Neural progenitor cell (in vitro differentiated cells): ENCODE measurements at regions not wholly inside any gene's neighbourhood (a gene's known extent, or its start where the extent isn't known, plus 50 kb on each side); places are given as distances from the start of the nearest gene placed in this dataset.

ENCODE experiments used
- DNase-seq: peaks from one replicate; pipeline ENCODE4 v3.0.0-alpha.2; 2016; ENCODE audit warnings: low spot score
- H2AFZ ChIP-seq: fragments of 200-600 bp; sonication (generic); replicated peaks from 2 replicates; pipeline ENCODE4 v1.6.1; 2016; ENCODE audit warnings: antibody characterized with exemption
- H3F3A ChIP-seq: fragments of 200-600 bp; sonication (generic); 2 replicates; pipeline ENCODE4 v1.6.1; 2016; ENCODE audit warnings: antibody characterized with exemption, low read depth
- H3K27ac ChIP-seq: fragments of 200-600 bp; sonication (generic); 2 replicates; pipeline ENCODE4 v1.5.1; 2016; ENCODE audit warnings: mild to moderate bottlenecking
- H3K27me3 ChIP-seq: fragments of 200-600 bp; sonication (generic); 2 replicates; pipeline ENCODE4 v1.6.1; 2016; ENCODE audit warnings: mild to moderate bottlenecking, moderate library complexity
- H3K36me3 ChIP-seq: fragments of 200-600 bp; sonication (generic); 2 replicates; pipeline ENCODE4 v1.5.1; 2016
- H3K4me1 ChIP-seq: fragments of 200-600 bp; sonication (generic); 2 replicates; pipeline ENCODE4 v1.6.1; 2016; ENCODE audit warnings: mixed run types
- H3K4me2 ChIP-seq: fragments of 200-600 bp; sonication (generic); 2 replicates; pipeline ENCODE4 v1.6.1; 2016
- H3K4me3 ChIP-seq: fragments of 200-600 bp; sonication (generic); 2 replicates; pipeline ENCODE4 v1.5.1; 2016
- H3K79me2 ChIP-seq: fragments of 200-600 bp; sonication (generic); 2 replicates; pipeline ENCODE4 v1.6.1; 2016; ENCODE audit warnings: low read depth
- H3K9ac ChIP-seq: fragments of 200-600 bp; sonication (generic); 2 replicates; pipeline ENCODE4 v1.6.1; 2016
- H3K9me3 ChIP-seq: fragments of 200-600 bp; sonication (generic); 2 replicates; pipeline ENCODE4 v1.5.1; 2016; ENCODE audit warnings: low read depth
- H4K20me1 ChIP-seq: fragments of 200-600 bp; sonication (generic); 2 replicates; pipeline ENCODE4 v1.6.1; 2016; ENCODE audit warnings: low read depth
- H3K27ac Mint-ChIP-seq: 3 replicates; pipeline ENCODE4 v1.8.0; 2021; ENCODE audit warnings: mixed read lengths
- H3K27me3 Mint-ChIP-seq: 2 replicates; pipeline ENCODE4 v1.8.0; 2022; ENCODE audit warnings: low read depth, mild to moderate bottlenecking, inconsistent platforms, moderate library complexity, mixed read lengths; ENCODE audit not compliant: insufficient read depth
- H3K36me3 Mint-ChIP-seq: 3 replicates; pipeline ENCODE4 v1.8.0; 2021; ENCODE audit warnings: mixed read lengths
- H3K4me1 Mint-ChIP-seq: 3 replicates; pipeline ENCODE4 v1.8.0; 2021; ENCODE audit warnings: mixed read lengths
- H3K4me3 Mint-ChIP-seq: 3 replicates; pipeline ENCODE4 v1.8.0; 2021; ENCODE audit warnings: mild to moderate bottlenecking, moderate library complexity, mixed read lengths
- H3K9me3 Mint-ChIP-seq: 3 replicates; pipeline ENCODE4 v1.8.0; 2020; ENCODE audit warnings: mixed read lengths
- CTCF ChIP-seq: fragments of 200-600 bp; sonication (generic); IDR thresholded peaks from 2 replicates; pipeline ENCODE4 v1.5.1; 2017; ENCODE audit warnings: antibody characterized with exemption, mild to moderate bottlenecking
- EZH2 ChIP-seq: fragments of 200-600 bp; sonication (generic); IDR thresholded peaks from 2 replicates; pipeline ENCODE4 v1.6.1; 2017; ENCODE audit warnings: antibody characterized with exemption, mild to moderate bottlenecking, moderate library complexity
- EZH2phosphoT487 ChIP-seq: fragments of 200-600 bp; sonication (generic); IDR thresholded peaks from 2 replicates; pipeline ENCODE4 v1.6.1; 2017; ENCODE audit warnings: antibody characterized with exemption

DNA sequence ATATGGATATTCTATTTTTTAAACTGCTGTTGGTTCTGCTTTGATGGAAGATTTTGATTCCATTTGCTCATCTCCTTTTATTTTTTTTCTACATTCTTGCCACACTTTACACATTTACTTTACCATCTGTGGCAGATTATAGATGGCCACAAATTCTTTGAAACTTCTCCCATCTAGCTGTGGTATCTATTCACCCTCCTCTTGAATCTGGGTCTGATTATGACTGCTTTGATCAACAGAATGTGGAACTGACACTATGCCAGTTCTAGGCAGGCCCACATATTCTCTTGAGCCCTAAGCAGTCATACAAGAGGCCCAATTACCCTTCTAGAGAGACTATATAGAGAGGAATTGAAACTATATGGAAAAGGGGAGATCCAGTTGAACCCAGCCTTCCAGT, 439.0 kb upstream of the PTGER4 start:
- Histone ChIP-seq H3K4me1 (no peaks in the 10 kb centered on the region), H3K9me3 (no peaks in the 10 kb centered on the region), H3K4me2 (no peak overlapping the region), H3K79me2 (no peaks in the 10 kb centered on the region), H3K36me3 (no peaks in the 10 kb centered on the region), H2AFZ (no peak overlapping the region), H3K27ac (no peak overlapping the region), H3F3A (no peaks in the 10 kb centered on the region), H3K4me3 (no peak overlapping the region), H3K27me3 (no peaks in the 10 kb centered on the region), H4K20me1 (no peaks in the 10 kb centered on the region), H3K9ac (no peak overlapping the region)
- H3K4me3 Mint-ChIP-seq: no peak overlapping the region
- H3K27me3 Mint-ChIP-seq: no peaks in the 10 kb centered on the region
- no peaks in the 10 kb centered on the region for H3K9me3 Mint-ChIP-seq
- no peaks in the 10 kb centered on the region for H3K36me3 Mint-ChIP-seq
- H3K4me1 Mint-ChIP-seq: no peaks in the 10 kb centered on the region
- no peak for TF ChIP-seq EZH2phosphoT487
- no peak for TF ChIP-seq CTCF
- no peak for TF ChIP-seq EZH2
- no peak for DNase-seq
- H3K27ac Mint-ChIP-seq: no peak overlapping the region

GRCh38 chr5:40240111-40240510, 439.6 kb upstream of the PTGER4 start:
- no peak overlapping the region for H3K27ac Mint-ChIP-seq
- H3F3A ChIP-seq: no peaks in the 10 kb centered on the region

DNA sequence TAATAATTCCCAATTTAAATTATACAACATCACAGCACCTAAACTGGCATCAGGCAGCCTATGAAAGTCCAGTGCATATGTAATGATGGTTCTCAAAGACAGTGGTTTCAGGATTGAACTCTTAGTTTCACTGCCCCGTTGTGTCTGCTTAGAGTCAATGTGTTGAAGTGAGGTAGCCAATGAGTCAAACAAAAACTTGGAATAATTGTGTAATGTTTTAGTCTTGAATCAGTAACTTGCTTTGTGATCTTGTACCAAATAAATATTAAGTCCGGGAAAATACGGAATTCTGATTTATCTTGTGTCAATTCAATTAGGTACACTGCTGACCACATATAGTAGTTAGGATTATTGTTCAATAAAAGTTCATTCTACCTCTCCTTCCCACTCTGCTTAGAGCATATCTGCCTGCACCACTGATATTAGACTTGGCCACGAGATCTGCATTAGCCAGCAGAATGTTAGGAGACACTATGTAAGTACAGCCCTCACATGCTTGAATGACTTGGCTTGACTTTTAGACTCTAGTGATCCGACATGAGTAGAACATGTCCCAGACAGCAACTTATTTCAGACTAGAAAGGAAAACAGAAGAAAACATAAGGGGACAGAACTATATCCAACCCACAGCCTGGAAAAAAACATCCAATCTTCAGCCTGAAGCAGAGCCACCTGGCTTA, 441.5 kb upstream of the PTGER4 start:
- Histone ChIP-seq H4K20me1 (no peaks in the 10 kb centered on the region), H3F3A (no peaks in the 10 kb centered on the region), H3K4me1 (no peaks in the 10 kb centered on the region), H3K79me2 (no peaks in the 10 kb centered on the region), H2AFZ (no peak overlapping the region), H3K36me3 (no peaks in the 10 kb centered on the region), H3K9me3 (no peaks in the 10 kb centered on the region), H3K4me3 (no peak overlapping the region), H3K27ac (no peak overlapping the region), H3K4me2 (no peak overlapping the region), H3K9ac (no peak overlapping the region), H3K27me3 (no peaks in the 10 kb centered on the region)
- Mint-ChIP-seq H3K27me3 (no peaks in the 10 kb centered on the region), H3K9me3 (no peaks in the 10 kb centered on the region), H3K4me3 (no peak overlapping the region), H3K4me1 (no peaks in the 10 kb centered on the region), H3K36me3 (no peaks in the 10 kb centered on the region), H3K27ac (no peak overlapping the region)
- TF ChIP-seq CTCF (no peak), EZH2 (no peak), EZH2phosphoT487 (no peak)
- no peak for DNase-seq

More at GRCh38 chr5:40240111-40240510, 439.6 kb upstream of the PTGER4 start:
- no peak for DNase-seq
- Mint-ChIP-seq H3K4me1 (no peaks in the 10 kb centered on the region), H3K9me3 (no peaks in the 10 kb centered on the region), H3K4me3 (no peak overlapping the region), H3K36me3 (no peaks in the 10 kb centered on the region), H3K27me3 (no peaks in the 10 kb centered on the region)
- Histone ChIP-seq H3K9ac (no peak overlapping the region), H3K4me1 (no peaks in the 10 kb centered on the region), H3K27ac (no peak overlapping the region), H3K4me2 (no peak overlapping the region), H3K9me3 (no peaks in the 10 kb centered on the region), H2AFZ (no peak overlapping the region), H3K27me3 (no peaks in the 10 kb centered on the region), H4K20me1 (no peaks in the 10 kb centered on the region), H3K4me3 (no peak overlapping the region), H3K79me2 (no peaks in the 10 kb centered on the region), H3K36me3 (no peaks in the 10 kb centered on the region)
- TF ChIP-seq EZH2phosphoT487: no peak
- TF ChIP-seq CTCF: no peak
- no peak for TF ChIP-seq EZH2
